NCI-H460 (cell line): ENCODE measurements at regions not wholly inside any gene's neighbourhood (a gene's known extent, or its start where the extent isn't known, plus 50 kb on each side); places are given as distances from the start of the nearest gene placed in this dataset.

Source experiments
- DNase-seq: peaks from one replicate; pipeline ENCODE4 v3.0.0-alpha.2; 2016; ENCODE audit warnings: low read depth; ENCODE audit errors: extremely low read depth

- no peak for DNase-seq
Observed at GRCh38 chr12:98048326-98048725, 467.1 kb upstream of the TMPO start.

GRCh38 chr12:98053202-98053601, 462.2 kb upstream of the TMPO start:
- no peak for DNase-seq

GRCh38 chr12:98057701-98058100, 457.7 kb upstream of the TMPO start:
- no peak for DNase-seq

GRCh38 chr12:98058213-98058612, 457.2 kb upstream of the TMPO start:
- no peak for DNase-seq

- DNase-seq: no peak
Observed at GRCh38 chr12:98058838-98059237, 456.6 kb upstream of the TMPO start.

- no peak for DNase-seq
Observed at GRCh38 chr12:98059659-98060343, 455.6 kb upstream of the TMPO start.

- DNase-seq: no peak
Observed at GRCh38 chr12:98060411-98060810, 455.0 kb upstream of the TMPO start.

GRCh38 chr12:98062464-98063245, 452.7 kb upstream of the TMPO start:
- no peak for DNase-seq

- DNase-seq: no peak
Observed at GRCh38 chr12:98064501-98064900, 450.9 kb upstream of the TMPO start.

GRCh38 chr12:98067795-98068194, 447.6 kb upstream of the TMPO start:
- no peak for DNase-seq

GRCh38 chr12:98073610-98074009, 441.8 kb upstream of the TMPO start:
- DNase-seq: no peak

GRCh38 chr12:98074286-98074685, 441.1 kb upstream of the TMPO start:
- no peak for DNase-seq

GRCh38 chr12:98084391-98084790, 431.0 kb upstream of the TMPO start:
- no peak for DNase-seq

GRCh38 chr12:98085046-98085755, 430.2 kb upstream of the TMPO start:
- DNase-seq: no peak

GRCh38 chr12:98090731-98091130, 424.7 kb upstream of the TMPO start:
- no peak for DNase-seq

- no peak for DNase-seq
Observed at GRCh38 chr12:98096436-98096835, 419.0 kb upstream of the TMPO start.

- no peak for DNase-seq
Observed at GRCh38 chr12:98106031-98106683, 409.2 kb upstream of the TMPO start.

GRCh38 chr12:98109266-98109665, 406.1 kb upstream of the TMPO start:
- no peak for DNase-seq

- DNase-seq: no peak
Observed at GRCh38 chr12:98110536-98110935, 404.9 kb upstream of the TMPO start.

GRCh38 chr12:98113548-98113947, 401.8 kb upstream of the TMPO start:
- no peak for DNase-seq

GRCh38 chr12:98121963-98122362, 393.4 kb upstream of the TMPO start:
- DNase-seq: no peak
